GM12865 (cell line): ENCODE measurements at regions not wholly inside any gene's neighbourhood (a gene's known extent, or its start where the extent isn't known, plus 50 kb on each side); places are given as distances from the start of the nearest gene placed in this dataset.

Experiments
- DNase-seq: peaks from one replicate; pipeline ENCODE4 v3.0.0; 2010; ENCODE audit warnings: low read depth
- H3K4me3 ChIP-seq: 2 replicates; pipeline ENCODE4 v1.5.1; 2011; ENCODE audit warnings: mild to moderate bottlenecking, low read depth, low read length, control low read depth
- CTCF ChIP-seq: IDR thresholded peaks from 2 replicates; pipeline ENCODE4 v1.5.1; 2011; ENCODE audit warnings: low read length, control low read depth, low read depth, inconsistent platforms; ENCODE audit not compliant: insufficient read depth; ENCODE audit errors: missing control alignments

- TF ChIP-seq CTCF = no peak
- DNase-seq = peak; percentile 7
- H3K4me3 ChIP-seq = no peak overlapping the region
Observed at GRCh38 chrX:68938244-68939004, 109.6 kb downstream of the EFNB1 start.

- DNase-seq = no peak
- H3K4me3 ChIP-seq = no peak overlapping the region
- no peak for TF ChIP-seq CTCF
Observed at GRCh38 chrX:68937581-68937980, 108.8 kb downstream of the EFNB1 start.

- no peak for DNase-seq
- H3K4me3 ChIP-seq = no peak overlapping the region
- no peak for TF ChIP-seq CTCF
Observed at GRCh38 chrX:68936608-68937007, 107.8 kb downstream of the EFNB1 start.

GRCh38 chrX:68936126-68936525, 107.3 kb downstream of the EFNB1 start:
- no peak for TF ChIP-seq CTCF
- H3K4me3 ChIP-seq = no peak overlapping the region
- DNase-seq = no peak

- TF ChIP-seq CTCF = no peak
- H3K4me3 ChIP-seq = no peak overlapping the region
- DNase-seq = no peak
Observed at GRCh38 chrX:68935362-68935761, 106.5 kb downstream of the EFNB1 start.

- no peak overlapping the region for H3K4me3 ChIP-seq
- DNase-seq = no peak
- no peak for TF ChIP-seq CTCF
Observed at GRCh38 chrX:68934922-68935321, 106.1 kb downstream of the EFNB1 start.

GRCh38 chrX:68934421-68934820, 105.6 kb downstream of the EFNB1 start:
- H3K4me3 ChIP-seq = no peak overlapping the region
- no peak for TF ChIP-seq CTCF
- no peak for DNase-seq
